ENCODE measurements at regions not wholly inside any gene's neighbourhood (a gene's known extent, or its start where the extent isn't known, plus 50 kb on each side); places are given as distances from the start of the nearest gene placed in this dataset.
A peak's percentile ranks its signal among the peaks of the same experiment; 100 is the strongest.

GRCh38 chr17:55635253-55635914 is 87.3 kb downstream of the TMEM100 start:
- DNase-seq (ENCODE audit: low read depth in 3 of 3, low spot score in 2 of 3), result peak in 2 of 3 donors; percentile 54 to 70

- no peak for DNase-seq (ENCODE audit: low read depth in 3 of 3, low spot score in 2 of 3)
Measured at GRCh38 chr17:55634702-55635101, 88.0 kb downstream of the TMEM100 start.

- no peak for DNase-seq (ENCODE audit: low read depth in 3 of 3, low spot score in 2 of 3)
Measured at GRCh38 chr17:55632893-55633292, 89.8 kb downstream of the TMEM100 start.

- no peak for DNase-seq (ENCODE audit: low read depth in 3 of 3, low spot score in 2 of 3)
Measured at GRCh38 chr17:55632236-55632635, 90.4 kb downstream of the TMEM100 start.

GRCh38 chr17:55629995-55630394 is 92.7 kb downstream of the TMEM100 start:
- no peak for DNase-seq (ENCODE audit: low read depth in 3 of 3, low spot score in 2 of 3)

- DNase-seq (ENCODE audit: low read depth in 3 of 3, low spot score in 2 of 3), result no peak
Measured at GRCh38 chr17:55625521-55625920, 97.1 kb downstream of the TMEM100 start.

GRCh38 chr17:55624772-55625433 is 97.8 kb downstream of the TMEM100 start:
- DNase-seq (ENCODE audit: low read depth in 3 of 3, low spot score in 2 of 3), result no peak

GRCh38 chr17:55622547-55622946 is 100.1 kb downstream of the TMEM100 start:
- no peak for DNase-seq (ENCODE audit: low read depth in 3 of 3, low spot score in 2 of 3)

- no peak for DNase-seq (ENCODE audit: low read depth in 3 of 3, low spot score in 2 of 3)
Measured at GRCh38 chr17:55620945-55621344, 101.7 kb downstream of the TMEM100 start.

GRCh38 chr17:55620023-55620422 is 102.6 kb downstream of the TMEM100 start:
- DNase-seq (ENCODE audit: low read depth in 3 of 3, low spot score in 2 of 3), result no peak

- no peak for DNase-seq (ENCODE audit: low read depth in 3 of 3, low spot score in 2 of 3)
Measured at GRCh38 chr17:55617441-55617840, 105.2 kb downstream of the TMEM100 start.

GRCh38 chr17:55614061-55614460 is 102.8 kb upstream of the SMIM36 start:
- no peak for DNase-seq (ENCODE audit: low read depth in 3 of 3, low spot score in 2 of 3)

GRCh38 chr17:55612691-55613141 is 101.5 kb upstream of the SMIM36 start:
- no peak for DNase-seq (ENCODE audit: low read depth in 3 of 3, low spot score in 2 of 3)

GRCh38 chr17:55607731-55608341 is 96.6 kb upstream of the SMIM36 start:
- DNase-seq (ENCODE audit: low read depth in 3 of 3, low spot score in 2 of 3), result no peak

- peak; percentile 92 to 95 (median 93) for DNase-seq (ENCODE audit: low read depth in 3 of 3, low spot score in 2 of 3)
Measured at GRCh38 chr17:55606488-55606815, 95.2 kb upstream of the SMIM36 start.

- DNase-seq (ENCODE audit: low read depth in 3 of 3, low spot score in 2 of 3), result no peak
Measured at GRCh38 chr17:55605705-55606487, 94.6 kb upstream of the SMIM36 start.

- DNase-seq (ENCODE audit: low read depth in 3 of 3, low spot score in 2 of 3), result no peak
Measured at GRCh38 chr17:55601874-55602364, 90.7 kb upstream of the SMIM36 start.

- no peak for DNase-seq (ENCODE audit: low read depth in 3 of 3, low spot score in 2 of 3)
Measured at GRCh38 chr17:55598495-55598894, 87.2 kb upstream of the SMIM36 start.

- no peak for DNase-seq (ENCODE audit: low read depth in 3 of 3, low spot score in 2 of 3)
Measured at GRCh38 chr17:55588446-55589242, 77.4 kb upstream of the SMIM36 start.

- no peak for DNase-seq (ENCODE audit: low read depth in 3 of 3, low spot score in 2 of 3)
Measured at GRCh38 chr17:55587608-55588139, 76.4 kb upstream of the SMIM36 start.
